A549 (cell line): ENCODE measurements at regions not wholly inside any gene's neighbourhood (a gene's known extent, or its start where the extent isn't known, plus 50 kb on each side); places are given as distances from the start of the nearest gene placed in this dataset.

Source experiments
- CHD2 ChIP-seq: fragments of 150-350 bp; IDR thresholded peaks from 2 replicates; pipeline ENCODE4 v1.6.1; 2014; ENCODE audit warnings: low read length; ENCODE audit not compliant: partially characterized antibody
- CTCF ChIP-seq: fragments of >200 bp; sonication (Bioruptor Twin); formaldehyde crosslinking; IDR thresholded peaks from 3 replicates; pipeline ENCODE4 v1.5.1; 2016
- EP300 ChIP-seq, 2 experiments: fragments of >200 bp; sonication (Bioruptor Twin); formaldehyde crosslinking; IDR thresholded peaks; 2 replicates in 1 of 2; 3 replicates in 1 of 2; pipeline ENCODE4 v1.6.1; 2016 to 2017
- MAX ChIP-seq: IDR thresholded peaks from 2 replicates; pipeline ENCODE4 v1.6.1; 2012
- MYC ChIP-seq: IDR thresholded peaks from 2 replicates; pipeline ENCODE4 v1.6.1; 2012; ENCODE audit warnings: mild to moderate bottlenecking, inconsistent platforms, low read length, improper control_type of control experiment, borderline replicate concordance
- PBX3 ChIP-seq: IDR thresholded peaks from 2 replicates; pipeline ENCODE4 v1.6.1; 2012
- PHF8 ChIP-seq: fragments of 200-600 bp; sonication (generic); IDR thresholded peaks from 2 replicates; pipeline ENCODE4 v1.6.1; 2016; ENCODE audit warnings: low read depth, mild to moderate bottlenecking, antibody characterized with exemption, moderate library complexity, borderline replicate concordance
- POLR2A ChIP-seq: IDR thresholded peaks from 2 replicates; pipeline ENCODE4 v1.6.1; 2012; ENCODE audit warnings: mild to moderate bottlenecking, low read length
- RAD21 ChIP-seq, 2 experiments: fragments of >200 bp in 1 of 2; sonication (Bioruptor Twin) in 1 of 2; formaldehyde crosslinking in 1 of 2; IDR thresholded peaks in 1 of 2; conservative IDR thresholded peaks in 1 of 2; 2 replicates in 1 of 2; 3 replicates in 1 of 2; pipeline ENCODE4 v1.6.1; 2012 to 2018; ENCODE audit warnings: inconsistent platforms in 1 of 2
- REST ChIP-seq: fragments of 200-600 bp; sonication (generic); IDR thresholded peaks from 2 replicates; pipeline ENCODE4 v1.6.1; 2016; ENCODE audit warnings: antibody characterized with exemption, mild to moderate bottlenecking, moderate library complexity
- SREBF2 ChIP-seq: fragments of 450-650 bp; IDR thresholded peaks from 2 replicates; pipeline ENCODE4 v1.6.1; 2014; ENCODE audit warnings: mild to moderate bottlenecking, moderate library complexity

GRCh38 chr16:49096176-49096945 is 185.3 kb downstream of the CBLN1 start:
- TF ChIP-seq EP300 (IDR thresholded peaks at IDR 0.05) (no peak), CTCF (no peak), REST (no peak), MAX (no peak), MYC (no peak), RAD21 (conservative IDR thresholded peaks at IDR 0.05 in 1 of 2, IDR thresholded peaks at IDR 0.05 in 1 of 2) (no peak), SREBF2 (no peak), PHF8 (no peak), CHD2 (no peak), PBX3 (no peak), POLR2A (no peak)
